Breast epithelium (tissue), 4 donors: ENCODE measurements at regions not wholly inside any gene's neighbourhood (a gene's known extent, or its start where the extent isn't known, plus 50 kb on each side); places are given as distances from the start of the nearest gene placed in this dataset.

Experiments used
- DNase-seq, 2 donors: peaks; one replicate each; pipeline ENCODE4 v3.0.0-alpha.2; 2019; ENCODE audit warnings: low spot score in 2 of 2
- H3K27ac ChIP-seq, 2 donors: fragments of 200-600 bp; sonication (generic) in 1 of 2; one replicate each; pipeline ENCODE4 v1.5.1; 2016 to 2019; ENCODE audit warnings: mild to moderate bottlenecking in 1 of 2
- H3K27me3 ChIP-seq, 2 donors: fragments of 200-600 bp; sonication (generic) in 1 of 2; one replicate each; pipeline versions ENCODE4 v1.5.1 to v1.6.0; 2017 to 2019; ENCODE audit warnings: control low read depth in 1 of 2, mild to moderate bottlenecking in 1 of 2
- H3K36me3 ChIP-seq: fragments of 200-600 bp; one replicate; pipeline ENCODE4 v1.5.1; 2019
- H3K4me1 ChIP-seq, 2 donors: fragments of 200-600 bp; sonication (generic); one replicate each; pipeline ENCODE4 v1.5.1; 2016 to 2019; ENCODE audit warnings: control low read depth in 1 of 2
- H3K4me3 ChIP-seq, 3 donors: fragments of 200-600 bp; sonication (generic); 1 replicate in 2 of 3; 2 replicates in 1 of 3; pipeline ENCODE4 v1.5.1; 2016 to 2019; ENCODE audit warnings: mild to moderate bottlenecking in 3 of 3, moderate library complexity in 2 of 3
- H3K9me3 ChIP-seq, 2 donors: fragments of 200-600 bp; sonication (generic) in 1 of 2; one replicate each; pipeline ENCODE4 v1.5.1; 2016 to 2019; ENCODE audit warnings: control low read depth in 1 of 2
- POLR2A ChIP-seq: fragments of 450-650 bp; IDR thresholded peaks from one replicate; pipeline ENCODE4 v1.6.1; 2016; ENCODE audit warnings: antibody characterized with exemption, mild to moderate bottlenecking, moderate library complexity
- POLR2AphosphoS5 ChIP-seq, 3 donors: sonication (generic); formaldehyde crosslinking; IDR thresholded peaks; one replicate each; pipeline ENCODE4 v1.6.1; 2017; ENCODE audit warnings: antibody characterized with exemption in 3 of 3
- intact Hi-C: fragments of 100-400 bp; cut with DNase I; formaldehyde crosslinking; loops from one replicate; pipeline ENCODE4 v1.15.1; 2023; ENCODE audit warnings: low total_unique reads
- TF ChIP-seq, protein P1 (sequence below), 3 donors: fragments of 450-650 bp; IDR thresholded peaks; one replicate each; pipeline ENCODE4 v1.5.1; 2016 to 2017; ENCODE audit warnings: antibody characterized with exemption in 3 of 3, mild to moderate bottlenecking in 3 of 3, moderate library complexity in 3 of 3

DNA sequence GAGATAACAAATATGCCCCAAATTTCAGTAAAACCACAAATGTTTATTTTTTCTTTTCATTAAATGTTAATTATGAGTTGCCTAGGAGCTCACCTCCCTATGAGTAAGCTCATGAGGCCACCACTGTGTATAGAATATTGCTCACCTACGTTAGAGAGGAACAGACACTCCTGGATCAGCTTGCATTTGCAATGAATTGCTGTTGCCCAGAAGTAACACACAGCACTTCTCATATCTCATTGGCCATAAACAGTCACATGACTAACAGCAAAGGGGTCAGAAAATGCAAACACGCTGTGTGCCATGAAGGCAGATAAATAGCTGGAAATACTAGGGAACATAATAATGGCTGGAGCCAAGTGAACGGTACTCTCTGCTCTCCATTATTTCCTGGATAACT lies 89.0 kb upstream of the GALNT5 start:
- no peak overlapping the region for H3K27ac ChIP-seq
- DNase-seq, result no peak
- no peaks in the 10 kb centered on the region for H3K4me1 ChIP-seq
- peaks cover 10 to 20% of the 10 kb centered on the region in 2 donors for H3K9me3 ChIP-seq
- H3K27me3 ChIP-seq, result no peaks in the 10 kb centered on the region
- no peaks in the 10 kb centered on the region for H3K36me3 ChIP-seq
- intact Hi-C loops, result no loop called here
- no peak overlapping the region for H3K4me3 ChIP-seq
- no peak for TF ChIP-seq POLR2A
- TF ChIP-seq, protein P1, sequence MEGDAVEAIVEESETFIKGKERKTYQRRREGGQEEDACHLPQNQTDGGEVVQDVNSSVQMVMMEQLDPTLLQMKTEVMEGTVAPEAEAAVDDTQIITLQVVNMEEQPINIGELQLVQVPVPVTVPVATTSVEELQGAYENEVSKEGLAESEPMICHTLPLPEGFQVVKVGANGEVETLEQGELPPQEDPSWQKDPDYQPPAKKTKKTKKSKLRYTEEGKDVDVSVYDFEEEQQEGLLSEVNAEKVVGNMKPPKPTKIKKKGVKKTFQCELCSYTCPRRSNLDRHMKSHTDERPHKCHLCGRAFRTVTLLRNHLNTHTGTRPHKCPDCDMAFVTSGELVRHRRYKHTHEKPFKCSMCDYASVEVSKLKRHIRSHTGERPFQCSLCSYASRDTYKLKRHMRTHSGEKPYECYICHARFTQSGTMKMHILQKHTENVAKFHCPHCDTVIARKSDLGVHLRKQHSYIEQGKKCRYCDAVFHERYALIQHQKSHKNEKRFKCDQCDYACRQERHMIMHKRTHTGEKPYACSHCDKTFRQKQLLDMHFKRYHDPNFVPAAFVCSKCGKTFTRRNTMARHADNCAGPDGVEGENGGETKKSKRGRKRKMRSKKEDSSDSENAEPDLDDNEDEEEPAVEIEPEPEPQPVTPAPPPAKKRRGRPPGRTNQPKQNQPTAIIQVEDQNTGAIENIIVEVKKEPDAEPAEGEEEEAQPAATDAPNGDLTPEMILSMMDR (IDR thresholded peaks at IDR 0.05), result no peak

DNA sequence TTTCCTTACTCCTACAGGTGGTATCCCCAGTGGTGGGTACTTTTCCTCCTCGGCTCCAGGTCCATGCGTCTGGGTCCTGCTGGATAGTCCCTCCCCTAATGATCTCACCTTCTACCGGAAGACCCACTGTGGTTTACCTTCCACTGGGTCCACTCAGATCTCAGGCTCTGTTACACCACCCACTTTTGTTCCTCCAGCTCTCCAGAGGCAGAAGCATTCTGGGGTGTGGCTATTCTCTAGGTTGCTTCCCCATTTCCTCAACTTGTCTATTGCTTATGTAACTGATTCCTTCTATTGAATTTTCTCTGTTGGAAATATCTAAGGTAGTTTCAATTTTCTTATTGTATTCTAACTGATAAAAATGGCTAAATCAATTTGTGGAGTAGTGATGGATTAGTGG lies 87.6 kb upstream of the GALNT5 start:
- no peaks in the 10 kb centered on the region for H3K4me1 ChIP-seq
- TF ChIP-seq, protein P1 (IDR thresholded peaks at IDR 0.05), result no peak
- TF ChIP-seq POLR2AphosphoS5 (IDR thresholded peaks at IDR 0.05) (no peak), POLR2A (no peak)
- peaks cover 5 to 9% of the 10 kb centered on the region in 2 donors for H3K9me3 ChIP-seq
- intact Hi-C loops, result no loop called here
- DNase-seq, result no peak
- H3K36me3 ChIP-seq, result no peaks in the 10 kb centered on the region
- H3K27ac ChIP-seq, result no peak overlapping the region
- H3K27me3 ChIP-seq, result no peaks in the 10 kb centered on the region
- no peak overlapping the region for H3K4me3 ChIP-seq

DNA sequence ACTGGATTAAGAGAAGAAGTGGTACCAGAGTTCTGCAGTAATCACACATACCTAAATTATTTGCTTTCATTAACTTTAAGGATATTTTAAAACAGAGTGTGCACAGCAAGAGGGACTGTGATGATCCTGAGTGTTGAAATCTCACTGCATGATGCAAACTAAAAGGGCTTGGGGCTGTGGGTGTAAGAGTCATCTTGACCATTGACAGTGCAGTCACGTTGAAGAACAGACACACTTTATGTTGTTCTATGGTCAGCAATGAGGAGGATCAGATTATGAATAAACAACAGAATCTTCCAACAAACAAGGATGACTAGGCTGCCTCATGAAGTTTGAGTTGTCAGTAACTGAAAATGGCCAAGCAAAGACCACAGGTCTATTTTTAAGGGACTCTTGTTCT lies 87.2 kb upstream of the GALNT5 start:
- Histone ChIP-seq H3K36me3 (no peaks in the 10 kb centered on the region), H3K4me1 (no peaks in the 10 kb centered on the region), H3K27ac (no peak overlapping the region), H3K4me3 (no peak overlapping the region), H3K27me3 (no peaks in the 10 kb centered on the region), H3K9me3 (peaks cover 1 to 5% of the 10 kb centered on the region in 2 donors)
- DNase-seq, result no peak
- TF ChIP-seq POLR2A (no peak), POLR2AphosphoS5 (IDR thresholded peaks at IDR 0.05) (no peak)
- TF ChIP-seq, protein P1 (IDR thresholded peaks at IDR 0.05), result no peak
- intact Hi-C loops, result no loop called here

GRCh38 chr2:157172239-157172638 lies 85.3 kb upstream of the GALNT5 start:
- TF ChIP-seq, protein P1 (IDR thresholded peaks at IDR 0.05), result no peak
- TF ChIP-seq POLR2AphosphoS5 (IDR thresholded peaks at IDR 0.05), result no peak
- TF ChIP-seq POLR2A, result no peak
- no peaks in the 10 kb centered on the region for H3K36me3 ChIP-seq
- H3K4me1 ChIP-seq, result no peaks in the 10 kb centered on the region
- no peaks in the 10 kb centered on the region for H3K9me3 ChIP-seq
- DNase-seq, result no peak
- no peak overlapping the region for H3K4me3 ChIP-seq
- H3K27me3 ChIP-seq, result no peaks in the 10 kb centered on the region
- H3K27ac ChIP-seq, result no peak overlapping the region
- intact Hi-C loops, result no loop called here

DNA sequence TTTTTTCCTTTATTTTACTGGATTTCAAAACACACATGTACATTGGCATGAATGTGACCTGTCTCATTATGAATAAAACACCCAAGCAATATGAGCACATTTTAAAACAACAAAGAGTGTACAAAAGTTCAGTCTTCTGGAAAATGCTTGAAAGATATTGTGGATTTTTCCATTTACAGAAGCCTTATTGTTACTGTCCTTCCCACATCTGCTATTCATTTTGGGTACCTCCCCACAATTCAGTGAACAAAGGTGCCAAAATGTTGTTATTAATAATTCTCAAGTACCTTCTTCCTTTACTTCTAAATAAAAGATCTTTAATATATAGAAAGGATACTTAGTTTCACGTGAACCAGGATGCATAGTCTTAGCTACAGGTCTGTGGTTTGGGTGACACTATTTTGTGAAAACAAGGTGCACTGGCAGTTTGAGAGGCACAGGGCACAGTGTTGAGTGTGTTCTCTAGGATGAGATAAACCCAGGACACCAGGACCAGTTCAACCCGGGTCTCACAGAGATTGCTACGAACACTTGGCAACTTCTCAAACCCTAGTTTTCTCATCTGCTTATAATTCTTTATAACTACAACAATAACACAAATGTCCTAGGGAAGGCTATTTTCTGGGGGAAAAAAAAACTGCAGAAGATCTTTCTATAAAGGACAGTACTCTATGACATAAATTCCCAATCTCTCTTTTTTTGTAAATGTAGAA lies 84.5 kb upstream of the GALNT5 start:
- Histone ChIP-seq H3K27ac (peak overlapping the region in 1 of 2 donors; percentile 44), H3K4me1 (no peaks in the 10 kb centered on the region), H3K27me3 (no peaks in the 10 kb centered on the region), H3K9me3 (no peaks in the 10 kb centered on the region), H3K36me3 (no peaks in the 10 kb centered on the region), H3K4me3 (no peak overlapping the region)
- intact Hi-C loops, result no loop called here
- DNase-seq, result no peak
- TF ChIP-seq, protein P1 (IDR thresholded peaks at IDR 0.05), result no peak
- TF ChIP-seq POLR2A (no peak), POLR2AphosphoS5 (IDR thresholded peaks at IDR 0.05) (no peak)
